ENCODE measurements at regions not wholly inside any gene's neighbourhood (a gene's known extent, or its start where the extent isn't known, plus 50 kb on each side); places are given as distances from the start of the nearest gene placed in this dataset.

- TF ChIP-seq CTCF (IDR thresholded peaks at IDR 0.05) (no peak), POLR2A (IDR thresholded peaks at IDR 0.05) (no peak)
These were observed 1367.5 kb upstream of the PCDH9 start for GRCh38 chr13:68597641-68598040.

All from sigmoid colon (tissue), 3 donors.